Jurkat, Clone E6-1 (cell line): ENCODE measurements at regions not wholly inside any gene's neighbourhood (a gene's known extent, or its start where the extent isn't known, plus 50 kb on each side); places are given as distances from the start of the nearest gene placed in this dataset.

Experiments
- DNase-seq: peaks from one replicate; pipeline ENCODE4 v3.0.0-alpha.2; 2011; ENCODE audit warnings: low read depth, low spot score
- H3K4me3 ChIP-seq: 2 replicates; pipeline ENCODE4 v1.5.1; 2011; ENCODE audit warnings: mild to moderate bottlenecking, low read length, control low read depth, moderate library complexity

- no peak overlapping the region for H3K4me3 ChIP-seq
- DNase-seq = no peak
Observed at GRCh38 chr3:102183623-102184022, 251.2 kb upstream of the ZPLD1 start.

- no peak for DNase-seq
- no peak overlapping the region for H3K4me3 ChIP-seq
Observed at GRCh38 chr3:102189541-102189940, 245.3 kb upstream of the ZPLD1 start.

- no peak for DNase-seq
- no peak overlapping the region for H3K4me3 ChIP-seq
Observed at GRCh38 chr3:102189956-102190723, 244.7 kb upstream of the ZPLD1 start.

- DNase-seq = no peak
- no peak overlapping the region for H3K4me3 ChIP-seq
Observed at GRCh38 chr3:102192575-102192974, 242.2 kb upstream of the ZPLD1 start.

- no peak for DNase-seq
- no peak overlapping the region for H3K4me3 ChIP-seq
Observed at GRCh38 chr3:102193255-102193654, 241.6 kb upstream of the ZPLD1 start.

- DNase-seq = no peak
- no peak overlapping the region for H3K4me3 ChIP-seq
Observed at GRCh38 chr3:102194001-102194400, 240.8 kb upstream of the ZPLD1 start.

GRCh38 chr3:102194760-102195159 lies 240.1 kb upstream of the ZPLD1 start:
- H3K4me3 ChIP-seq = no peak overlapping the region
- DNase-seq = no peak

- H3K4me3 ChIP-seq = no peak overlapping the region
- no peak for DNase-seq
Observed at GRCh38 chr3:102195198-102195948, 239.4 kb upstream of the ZPLD1 start.

GRCh38 chr3:102200126-102200525 lies 234.7 kb upstream of the ZPLD1 start:
- no peak for DNase-seq
- H3K4me3 ChIP-seq = no peak overlapping the region

GRCh38 chr3:102200560-102200959 lies 234.3 kb upstream of the ZPLD1 start:
- no peak for DNase-seq
- H3K4me3 ChIP-seq = no peak overlapping the region

GRCh38 chr3:102205647-102206046 lies 229.2 kb upstream of the ZPLD1 start:
- no peak overlapping the region for H3K4me3 ChIP-seq
- no peak for DNase-seq

GRCh38 chr3:102206511-102207031 lies 228.2 kb upstream of the ZPLD1 start:
- H3K4me3 ChIP-seq = no peak overlapping the region
- no peak for DNase-seq

- no peak overlapping the region for H3K4me3 ChIP-seq
Observed at GRCh38 chr3:102207151-102207571, 227.7 kb upstream of the ZPLD1 start.

GRCh38 chr3:102215166-102215565 lies 219.6 kb upstream of the ZPLD1 start:
- DNase-seq = no peak
- H3K4me3 ChIP-seq = no peak overlapping the region

More at GRCh38 chr3:102207151-102207571, 227.7 kb upstream of the ZPLD1 start:
- no peak for DNase-seq

- DNase-seq = no peak
- no peak overlapping the region for H3K4me3 ChIP-seq
Observed at GRCh38 chr3:102223132-102223531, 211.7 kb upstream of the ZPLD1 start.

- DNase-seq = no peak
- no peak overlapping the region for H3K4me3 ChIP-seq
Observed at GRCh38 chr3:102224171-102224570, 210.6 kb upstream of the ZPLD1 start.

GRCh38 chr3:102225005-102225404 lies 209.8 kb upstream of the ZPLD1 start:
- H3K4me3 ChIP-seq = no peak overlapping the region
- DNase-seq = no peak

GRCh38 chr3:102225407-102226132 lies 209.2 kb upstream of the ZPLD1 start:
- H3K4me3 ChIP-seq = no peak overlapping the region
- no peak for DNase-seq

GRCh38 chr3:102226463-102226862 lies 208.4 kb upstream of the ZPLD1 start:
- H3K4me3 ChIP-seq = no peak overlapping the region
- DNase-seq = no peak
